Mesendoderm (in vitro differentiated cells): ENCODE measurements at regions not wholly inside any gene's neighbourhood (a gene's known extent, or its start where the extent isn't known, plus 50 kb on each side); places are given as distances from the start of the nearest gene placed in this dataset.
"Not testable (repeated sequence)": the region's sequence is repeated elsewhere in the genome, so short reads cannot be mapped to it uniquely, and the experiment has no call there.

ENCODE experiments used
- DNase-seq: peaks from one replicate; pipeline ENCODE4 v3.0.0; 2013
- H2AK5ac ChIP-seq: 2 replicates; pipeline ENCODE4 v1.6.1; 2013; ENCODE audit warnings: low read length, inconsistent platforms
- H2BK120ac ChIP-seq: 2 replicates; pipeline ENCODE4 v1.6.1; 2013; ENCODE audit warnings: low read depth, mild to moderate bottlenecking, low read length, moderate library complexity, mixed read lengths
- H2BK15ac ChIP-seq: replicated peaks from 2 replicates; pipeline ENCODE4 v1.6.1; 2013; ENCODE audit warnings: low read depth, mild to moderate bottlenecking, moderate library complexity
- H2BK5ac ChIP-seq: 2 replicates; pipeline ENCODE4 v1.6.1; 2013; ENCODE audit warnings: low read length, inconsistent platforms
- H3K18ac ChIP-seq: 2 replicates; pipeline ENCODE4 v1.6.1; 2013; ENCODE audit warnings: mild to moderate bottlenecking, low read length, mixed read lengths
- H3K23ac ChIP-seq: one replicate; pipeline ENCODE4 v1.6.1; 2013; ENCODE audit warnings: low read length
- H3K27ac ChIP-seq: 2 replicates; pipeline ENCODE4 v1.5.1; 2013; ENCODE audit warnings: low read depth, mild to moderate bottlenecking, inconsistent platforms, low read length, moderate library complexity
- H3K27me3 ChIP-seq: 2 replicates; pipeline ENCODE4 v1.6.1; 2013; ENCODE audit warnings: low read length, control low read depth, mild to moderate bottlenecking, inconsistent platforms; ENCODE audit not compliant: insufficient read depth, poor library complexity
- H3K36me3 ChIP-seq: 2 replicates; pipeline ENCODE4 v1.6.1; 2013; ENCODE audit warnings: low read length, inconsistent platforms; ENCODE audit not compliant: control insufficient read depth, insufficient read depth
- H3K4ac ChIP-seq: one replicate; pipeline ENCODE4 v1.6.1; 2013; ENCODE audit warnings: low read depth, mild to moderate bottlenecking, low read length, moderate library complexity
- H3K4me1 ChIP-seq: 2 replicates; pipeline ENCODE4 v1.6.1; 2013; ENCODE audit warnings: low read depth, low read length, inconsistent platforms; ENCODE audit not compliant: control insufficient read depth
- H3K4me2 ChIP-seq: 2 replicates; pipeline ENCODE4 v1.6.1; 2013; ENCODE audit warnings: low read length
- H3K4me3 ChIP-seq: 2 replicates; pipeline ENCODE4 v1.5.1; 2013; ENCODE audit warnings: mild to moderate bottlenecking, low read length
- H3K56ac ChIP-seq: one replicate; pipeline ENCODE4 v1.6.1; 2013; ENCODE audit warnings: low read length
- H3K79me1 ChIP-seq: 2 replicates; pipeline ENCODE4 v1.6.1; 2013; ENCODE audit warnings: low read length, inconsistent platforms
- H3K79me2 ChIP-seq: 2 replicates; pipeline ENCODE4 v1.6.1; 2013; ENCODE audit warnings: mild to moderate bottlenecking, low read length; ENCODE audit not compliant: control insufficient read depth, insufficient read depth
- H3K9ac ChIP-seq: 2 replicates; pipeline ENCODE4 v1.6.1; 2013; ENCODE audit warnings: low read length, inconsistent platforms
- H4K5ac ChIP-seq: one replicate; pipeline ENCODE4 v1.6.1; 2013; ENCODE audit warnings: low read length
- H4K8ac ChIP-seq: one replicate; pipeline ENCODE4 v1.6.1; 2013; ENCODE audit warnings: low read depth, mild to moderate bottlenecking, control low read depth, low read length, moderate library complexity
- WGBS: extraction: QIAGEN DNeasy Blood & Tissue Kit; methylation state at CpG from one replicate; pipeline ENCODE4 v1.1.7; 2013; ENCODE audit warnings: low lambda C conversion rate, missing lambda C conversion rate; ENCODE audit not compliant: insufficient coverage; ENCODE audit errors: extremely low coverage; 5-methylcytosine and 5-hydroxymethylcytosine counted together

DNA sequence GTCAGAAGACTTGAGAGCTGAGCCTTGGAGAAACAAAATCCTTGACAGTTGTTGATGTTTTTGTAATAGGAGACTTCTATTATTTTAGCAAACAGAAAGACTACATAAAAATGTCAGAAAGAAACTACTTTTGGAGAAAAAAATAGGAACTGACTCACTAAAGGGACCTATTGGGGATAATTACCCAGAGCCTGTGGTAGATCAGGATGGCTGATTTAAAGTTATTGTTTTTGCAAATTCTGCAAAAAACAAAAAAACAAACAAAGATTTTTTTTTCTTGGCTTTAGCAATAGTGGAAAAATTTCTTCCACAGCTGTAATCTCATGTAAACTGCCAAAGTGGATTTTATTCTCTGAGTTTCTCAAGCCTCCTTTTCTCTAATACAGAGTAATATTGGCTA is 101.5 kb upstream of the SATB1 start:
- Histone ChIP-seq H3K4me3 (no peak overlapping the region), H3K27ac (no peak overlapping the region), H3K4ac (no peak overlapping the region), H2BK15ac (no peak overlapping the region), H3K4me1 (no peaks in the 10 kb centered on the region), H2BK120ac (no peak overlapping the region), H3K27me3 (no peaks in the 10 kb centered on the region), H3K79me1 (no peaks in the 10 kb centered on the region), H2AK5ac (no peak overlapping the region), H2BK5ac (no peak overlapping the region), H3K36me3 (no peaks in the 10 kb centered on the region), H3K4me2 (no peak overlapping the region), H4K5ac (no peak overlapping the region), H3K18ac (no peak overlapping the region), H3K79me2 (no peaks in the 10 kb centered on the region), H3K9ac (no peak overlapping the region), H3K56ac (no peak overlapping the region), H3K23ac (no peak overlapping the region), H4K8ac (no peak overlapping the region)
- DNase-seq, result no peak

DNA sequence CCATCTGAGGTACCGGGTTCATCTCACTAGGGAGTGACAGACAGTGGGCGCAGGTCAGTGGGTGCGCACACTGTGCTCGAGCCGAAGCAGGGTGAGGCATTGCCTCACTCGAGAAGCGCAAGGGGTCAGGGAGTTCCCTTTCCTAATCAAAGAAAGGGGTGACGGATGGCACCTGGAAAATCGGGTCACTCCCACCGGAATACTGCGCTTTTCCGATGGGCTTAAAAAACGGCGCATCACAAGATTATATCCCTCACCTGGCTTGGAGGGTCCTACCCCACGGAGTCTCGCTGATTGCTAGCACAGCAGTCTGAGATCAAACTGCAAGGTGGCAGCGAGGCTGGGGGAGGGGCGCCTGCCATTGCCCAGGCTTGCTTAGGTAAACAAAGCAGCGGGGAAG is 91.0 kb upstream of the SATB1 start:
- not testable (repeated sequence) for H2BK120ac ChIP-seq, H3K4me3 ChIP-seq, H3K27me3 ChIP-seq, H3K9ac ChIP-seq, H3K4me1 ChIP-seq, H3K36me3 ChIP-seq, H3K18ac ChIP-seq, H2BK5ac ChIP-seq, H3K4me2 ChIP-seq, H2BK15ac ChIP-seq, H4K5ac ChIP-seq, H2AK5ac ChIP-seq, H3K23ac ChIP-seq, H3K56ac ChIP-seq, DNase-seq, H3K27ac ChIP-seq, H3K79me1 ChIP-seq, H3K79me2 ChIP-seq, H4K8ac ChIP-seq, H3K4ac ChIP-seq
- no CpG with 5 or more reads among the region's 19 CpGs for WGBS

DNA sequence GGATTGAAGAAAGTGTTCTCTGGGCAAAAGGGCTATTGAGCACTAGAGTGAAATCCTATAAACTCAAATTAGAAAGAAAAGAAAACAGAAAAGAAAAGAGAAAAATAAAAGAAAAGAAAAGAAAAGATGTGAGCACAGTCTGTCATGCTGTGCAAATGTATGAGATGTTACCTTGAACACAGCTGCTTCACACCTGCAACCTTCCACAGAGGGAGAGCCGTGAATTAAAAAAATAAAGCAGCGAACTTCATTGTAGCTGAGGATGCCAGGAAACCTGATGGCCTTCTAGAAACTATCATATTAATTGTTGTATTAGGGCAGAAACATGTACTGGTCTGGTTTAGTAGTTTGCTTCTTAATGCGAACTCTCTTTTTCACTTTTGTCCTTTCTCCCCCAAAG is 88.0 kb upstream of the SATB1 start:
- Histone ChIP-seq H3K4me1 (no peaks in the 10 kb centered on the region), H3K18ac (no peak overlapping the region), H2BK5ac (no peak overlapping the region), H4K8ac (no peak overlapping the region), H3K27me3 (no peaks in the 10 kb centered on the region), H3K79me2 (no peaks in the 10 kb centered on the region), H3K23ac (no peak overlapping the region), H4K5ac (no peak overlapping the region), H3K27ac (no peak overlapping the region), H2BK15ac (no peak overlapping the region), H2AK5ac (no peak overlapping the region), H3K36me3 (no peaks in the 10 kb centered on the region), H3K79me1 (no peaks in the 10 kb centered on the region), H3K9ac (no peak overlapping the region), H3K4ac (no peak overlapping the region), H2BK120ac (no peak overlapping the region), H3K4me3 (no peak overlapping the region), H3K56ac (no peak overlapping the region), H3K4me2 (no peak overlapping the region)
- DNase-seq, result no peak
- WGBS, result no CpG with 5 or more reads among the region's 3 CpGs

DNA sequence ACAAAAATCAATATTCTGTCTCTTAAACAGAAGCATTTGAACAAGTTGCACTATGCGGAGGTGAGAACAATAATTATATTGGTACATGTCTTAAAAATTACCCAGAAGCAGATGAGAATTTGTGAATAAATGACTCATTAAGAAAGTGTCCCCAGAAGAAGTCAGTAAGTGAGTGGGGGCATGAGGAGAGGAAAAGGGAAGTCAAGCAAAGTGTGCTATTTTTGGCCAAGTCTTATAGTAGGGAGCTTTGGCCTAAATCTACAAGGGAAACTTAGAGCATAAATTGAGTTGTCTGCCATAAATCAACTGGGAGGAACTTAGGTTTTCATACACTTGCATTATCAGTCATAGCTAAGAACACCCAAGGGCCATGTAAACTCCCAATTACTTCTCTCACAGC is 86.9 kb upstream of the SATB1 start:
- WGBS, result no CpG with 5 or more reads among the region's 1 CpG
- no peak overlapping the region for H3K56ac ChIP-seq
- no peak overlapping the region for H2BK5ac ChIP-seq

DNA sequence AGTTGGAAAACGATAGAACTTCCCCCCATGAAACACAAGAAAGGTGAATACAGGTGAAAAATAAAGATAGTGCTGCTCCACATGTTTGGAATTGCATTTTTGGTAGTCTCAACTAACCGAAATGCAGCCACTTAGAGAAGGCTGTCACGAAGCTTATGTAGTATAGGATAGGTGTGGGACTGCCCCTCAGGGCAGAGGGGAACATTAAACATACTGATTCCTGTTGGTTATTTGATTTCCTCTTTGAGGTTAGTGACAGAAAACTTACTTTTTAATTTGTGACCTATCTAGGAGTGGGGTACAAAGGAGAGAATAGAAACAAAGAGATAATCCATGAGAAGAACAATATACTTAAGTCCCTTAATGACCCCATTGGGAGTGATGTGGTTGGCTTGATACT is 85.8 kb upstream of the SATB1 start:
- H2BK120ac ChIP-seq, result no peak overlapping the region
- H3K27ac ChIP-seq, result no peak overlapping the region
- no peak overlapping the region for H3K4me3 ChIP-seq
- no peak overlapping the region for H2BK5ac ChIP-seq
- no peak overlapping the region for H2AK5ac ChIP-seq
- no peak overlapping the region for H4K8ac ChIP-seq
- H3K56ac ChIP-seq, result no peak overlapping the region
- no peak overlapping the region for H3K18ac ChIP-seq
- no peak overlapping the region for H4K5ac ChIP-seq
- H2BK15ac ChIP-seq, result no peak overlapping the region
- H3K23ac ChIP-seq, result no peak overlapping the region
- H3K36me3 ChIP-seq, result no peaks in the 10 kb centered on the region
- no peak overlapping the region for H3K4ac ChIP-seq
- H3K79me2 ChIP-seq, result no peaks in the 10 kb centered on the region
- H3K4me2 ChIP-seq, result no peak overlapping the region
- no peak for DNase-seq
- no peak overlapping the region for H3K9ac ChIP-seq
- H3K4me1 ChIP-seq, result no peaks in the 10 kb centered on the region
- H3K79me1 ChIP-seq, result no peaks in the 10 kb centered on the region
- no peaks in the 10 kb centered on the region for H3K27me3 ChIP-seq
- whole genome bisulfite sequencing, result no CpG with 5 or more reads among the region's 3 CpGs

More for the DNA sequence above, 86.9 kb upstream of the SATB1 start:
- Histone ChIP-seq H3K27ac (no peak overlapping the region), H4K8ac (no peak overlapping the region), H3K27me3 (no peaks in the 10 kb centered on the region), H2AK5ac (no peak overlapping the region), H3K4me2 (no peak overlapping the region), H3K18ac (no peak overlapping the region), H3K36me3 (no peaks in the 10 kb centered on the region), H2BK15ac (no peak overlapping the region), H2BK120ac (no peak overlapping the region), H3K79me1 (no peaks in the 10 kb centered on the region), H3K9ac (no peak overlapping the region), H3K4me3 (no peak overlapping the region), H3K23ac (no peak overlapping the region), H4K5ac (no peak overlapping the region), H3K4ac (no peak overlapping the region), H3K4me1 (no peaks in the 10 kb centered on the region), H3K79me2 (no peaks in the 10 kb centered on the region)
- no peak for DNase-seq

DNA sequence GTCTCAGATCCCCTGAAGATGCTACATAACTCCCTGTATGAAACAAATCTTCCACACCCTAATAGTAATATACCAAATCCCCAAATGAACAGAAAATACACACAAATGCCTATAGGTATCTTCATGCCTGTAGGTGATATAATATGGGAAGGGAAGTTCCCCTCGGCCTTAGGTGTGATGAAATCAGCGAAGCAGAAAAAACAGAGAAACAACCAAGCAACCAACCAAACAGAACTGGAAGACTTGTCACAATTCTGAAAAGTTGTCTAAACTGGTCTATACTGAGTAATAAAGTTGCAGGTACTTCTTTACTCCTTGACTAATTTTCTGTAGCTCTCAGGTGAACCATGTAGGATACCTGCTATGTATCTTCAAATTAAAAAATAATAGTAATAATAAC is 82.2 kb upstream of the SATB1 start:
- Histone ChIP-seq H2BK15ac (no peak overlapping the region), H3K79me2 (no peaks in the 10 kb centered on the region), H4K8ac (no peak overlapping the region), H3K36me3 (no peaks in the 10 kb centered on the region), H3K18ac (no peak overlapping the region), H3K4me2 (no peak overlapping the region), H3K9ac (no peak overlapping the region), H3K4me1 (peaks cover 2% of the 10 kb centered on the region), H2BK5ac (no peak overlapping the region), H3K27ac (no peak overlapping the region), H4K5ac (no peak overlapping the region), H3K4me3 (no peak overlapping the region), H3K23ac (no peak overlapping the region), H3K79me1 (no peaks in the 10 kb centered on the region), H3K4ac (no peak overlapping the region), H3K27me3 (no peaks in the 10 kb centered on the region), H3K56ac (no peak overlapping the region), H2BK120ac (no peak overlapping the region), H2AK5ac (no peak overlapping the region)
- DNase-seq, result no peak
- no CpG with 5 or more reads among the region's 2 CpGs for WGBS
